ENCODE measurements at regions not wholly inside any gene's neighbourhood (a gene's known extent, or its start where the extent isn't known, plus 50 kb on each side); places are given as distances from the start of the nearest gene placed in this dataset.

- Mint-ChIP-seq H3K4me3 (no peak overlapping the region), H3K36me3 (ENCODE audit: low read depth) (no peaks in the 10 kb centered on the region), H3K9me3 (no peaks in the 10 kb centered on the region), H3K27ac (no peak overlapping the region), H3K4me1 (peaks cover 46% of the 10 kb centered on the region), H3K27me3 (ENCODE audit: insufficient read depth, low read depth, poor library complexity) (no peaks in the 10 kb centered on the region)
- Histone ChIP-seq H3K27me3 (ENCODE audit: insufficient read depth) (peaks cover 9% of the 10 kb centered on the region; the same call in 1 of the 2 replicates), H3K79me2 (replicated peaks; ENCODE audit: insufficient read depth) (no peaks in the 10 kb centered on the region), H3K27ac (ENCODE audit: low read depth) (no peak overlapping the region), H2AFZ (no peak overlapping the region), H3K4me1 (ENCODE audit: insufficient read depth) (peaks cover 56% of the 10 kb centered on the region), H3K4me2 (peak overlapping the region; percentile 4; the same call in 1 of the 2 replicates), H4K20me1 (replicated peaks; ENCODE audit: insufficient read depth) (no peaks in the 10 kb centered on the region), H3K4me3 (no peak overlapping the region), H3K36me3 (ENCODE audit: insufficient read depth) (no peaks in the 10 kb centered on the region), H3K9me2 (ENCODE audit: insufficient read depth) (no peaks in the 10 kb centered on the region), H3F3A (replicated peaks; ENCODE audit: low read depth) (no peaks in the 10 kb centered on the region; the same call in 1 of the 2 replicates)
- DNase-seq (ENCODE audit: low spot score) (peak; percentile 36), ATAC-seq (peak; percentile 51)
- no peak for TF ChIP-seq POLR2AphosphoS5 (IDR thresholded peaks at IDR 0.05; ENCODE audit: low read depth)
Measured at GRCh38 chr4:84221704-84222103, 277.4 kb downstream of the NKX6-1 start.

DNA sequence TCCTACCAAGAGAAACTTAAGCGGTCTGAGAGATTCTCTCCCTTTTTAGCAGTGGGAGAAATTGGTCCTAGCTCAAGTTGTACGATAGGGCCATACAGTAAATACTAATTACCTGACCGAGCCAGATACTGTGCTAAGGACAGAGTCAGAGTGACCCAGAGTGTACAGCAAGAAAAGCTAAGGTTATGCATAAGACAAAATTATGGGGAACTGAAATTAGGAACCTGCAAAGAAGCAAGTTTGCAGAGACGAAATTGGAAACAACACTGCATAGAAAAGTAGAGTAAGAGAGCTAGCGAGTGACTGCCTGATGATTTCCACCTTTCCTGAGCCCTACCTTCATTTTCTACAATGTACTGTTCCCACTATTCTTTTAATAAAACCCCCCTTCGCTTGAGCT is 278.1 kb downstream of the NKX6-1 start:
- no peak overlapping the region for H2AFZ ChIP-seq
- H3K4me2 ChIP-seq = no peak overlapping the region
- Mint-ChIP-seq H3K9me3 (no peaks in the 10 kb centered on the region), H3K4me3 (no peak overlapping the region), H3K27ac (no peak overlapping the region), H3K4me1 (peaks cover 46% of the 10 kb centered on the region), H3K36me3 (ENCODE audit: low read depth) (no peaks in the 10 kb centered on the region), H3K27me3 (ENCODE audit: insufficient read depth, low read depth, poor library complexity) (no peaks in the 10 kb centered on the region)
- no peaks in the 10 kb centered on the region for H3K36me3 ChIP-seq (ENCODE audit: insufficient read depth)
- no peaks in the 10 kb centered on the region for H4K20me1 ChIP-seq (replicated peaks; ENCODE audit: insufficient read depth)
- no peaks in the 10 kb centered on the region for H3K9me2 ChIP-seq (ENCODE audit: insufficient read depth)
- ATAC-seq = no peak
- H3K27ac ChIP-seq (ENCODE audit: low read depth) = no peak overlapping the region
- peaks cover 56% of the 10 kb centered on the region for H3K4me1 ChIP-seq (ENCODE audit: insufficient read depth)
- no peaks in the 10 kb centered on the region; the same call in 1 of the 2 replicates for H3F3A ChIP-seq (replicated peaks; ENCODE audit: low read depth)
- H3K79me2 ChIP-seq (replicated peaks; ENCODE audit: insufficient read depth) = no peaks in the 10 kb centered on the region
- no peak for DNase-seq (ENCODE audit: low spot score)
- H3K4me3 ChIP-seq = no peak overlapping the region
- H3K27me3 ChIP-seq (ENCODE audit: insufficient read depth) = peaks cover 9% of the 10 kb centered on the region; the same call in 1 of the 2 replicates
- no peak for TF ChIP-seq CREB1 (CRISPR knock-in tag; IDR thresholded peaks at IDR 0.05; ENCODE audit: low read depth)
- TF ChIP-seq STAT1 (IDR thresholded peaks at IDR 0.05; ENCODE audit: unreplicated experiment) = no peak
- TF ChIP-seq ZNF331 (CRISPR knock-in tag; IDR thresholded peaks at IDR 0.05; ENCODE audit: low read depth) = no peak
- no peak for TF ChIP-seq JUNB (IDR thresholded peaks at IDR 0.05; ENCODE audit: unreplicated experiment)
- no peak for TF ChIP-seq ETS1 (IDR thresholded peaks at IDR 0.05)
- TF ChIP-seq NANOG (IDR thresholded peaks at IDR 0.05; ENCODE audit: borderline replicate concordance) = no peak
- TF ChIP-seq, protein P1, sequence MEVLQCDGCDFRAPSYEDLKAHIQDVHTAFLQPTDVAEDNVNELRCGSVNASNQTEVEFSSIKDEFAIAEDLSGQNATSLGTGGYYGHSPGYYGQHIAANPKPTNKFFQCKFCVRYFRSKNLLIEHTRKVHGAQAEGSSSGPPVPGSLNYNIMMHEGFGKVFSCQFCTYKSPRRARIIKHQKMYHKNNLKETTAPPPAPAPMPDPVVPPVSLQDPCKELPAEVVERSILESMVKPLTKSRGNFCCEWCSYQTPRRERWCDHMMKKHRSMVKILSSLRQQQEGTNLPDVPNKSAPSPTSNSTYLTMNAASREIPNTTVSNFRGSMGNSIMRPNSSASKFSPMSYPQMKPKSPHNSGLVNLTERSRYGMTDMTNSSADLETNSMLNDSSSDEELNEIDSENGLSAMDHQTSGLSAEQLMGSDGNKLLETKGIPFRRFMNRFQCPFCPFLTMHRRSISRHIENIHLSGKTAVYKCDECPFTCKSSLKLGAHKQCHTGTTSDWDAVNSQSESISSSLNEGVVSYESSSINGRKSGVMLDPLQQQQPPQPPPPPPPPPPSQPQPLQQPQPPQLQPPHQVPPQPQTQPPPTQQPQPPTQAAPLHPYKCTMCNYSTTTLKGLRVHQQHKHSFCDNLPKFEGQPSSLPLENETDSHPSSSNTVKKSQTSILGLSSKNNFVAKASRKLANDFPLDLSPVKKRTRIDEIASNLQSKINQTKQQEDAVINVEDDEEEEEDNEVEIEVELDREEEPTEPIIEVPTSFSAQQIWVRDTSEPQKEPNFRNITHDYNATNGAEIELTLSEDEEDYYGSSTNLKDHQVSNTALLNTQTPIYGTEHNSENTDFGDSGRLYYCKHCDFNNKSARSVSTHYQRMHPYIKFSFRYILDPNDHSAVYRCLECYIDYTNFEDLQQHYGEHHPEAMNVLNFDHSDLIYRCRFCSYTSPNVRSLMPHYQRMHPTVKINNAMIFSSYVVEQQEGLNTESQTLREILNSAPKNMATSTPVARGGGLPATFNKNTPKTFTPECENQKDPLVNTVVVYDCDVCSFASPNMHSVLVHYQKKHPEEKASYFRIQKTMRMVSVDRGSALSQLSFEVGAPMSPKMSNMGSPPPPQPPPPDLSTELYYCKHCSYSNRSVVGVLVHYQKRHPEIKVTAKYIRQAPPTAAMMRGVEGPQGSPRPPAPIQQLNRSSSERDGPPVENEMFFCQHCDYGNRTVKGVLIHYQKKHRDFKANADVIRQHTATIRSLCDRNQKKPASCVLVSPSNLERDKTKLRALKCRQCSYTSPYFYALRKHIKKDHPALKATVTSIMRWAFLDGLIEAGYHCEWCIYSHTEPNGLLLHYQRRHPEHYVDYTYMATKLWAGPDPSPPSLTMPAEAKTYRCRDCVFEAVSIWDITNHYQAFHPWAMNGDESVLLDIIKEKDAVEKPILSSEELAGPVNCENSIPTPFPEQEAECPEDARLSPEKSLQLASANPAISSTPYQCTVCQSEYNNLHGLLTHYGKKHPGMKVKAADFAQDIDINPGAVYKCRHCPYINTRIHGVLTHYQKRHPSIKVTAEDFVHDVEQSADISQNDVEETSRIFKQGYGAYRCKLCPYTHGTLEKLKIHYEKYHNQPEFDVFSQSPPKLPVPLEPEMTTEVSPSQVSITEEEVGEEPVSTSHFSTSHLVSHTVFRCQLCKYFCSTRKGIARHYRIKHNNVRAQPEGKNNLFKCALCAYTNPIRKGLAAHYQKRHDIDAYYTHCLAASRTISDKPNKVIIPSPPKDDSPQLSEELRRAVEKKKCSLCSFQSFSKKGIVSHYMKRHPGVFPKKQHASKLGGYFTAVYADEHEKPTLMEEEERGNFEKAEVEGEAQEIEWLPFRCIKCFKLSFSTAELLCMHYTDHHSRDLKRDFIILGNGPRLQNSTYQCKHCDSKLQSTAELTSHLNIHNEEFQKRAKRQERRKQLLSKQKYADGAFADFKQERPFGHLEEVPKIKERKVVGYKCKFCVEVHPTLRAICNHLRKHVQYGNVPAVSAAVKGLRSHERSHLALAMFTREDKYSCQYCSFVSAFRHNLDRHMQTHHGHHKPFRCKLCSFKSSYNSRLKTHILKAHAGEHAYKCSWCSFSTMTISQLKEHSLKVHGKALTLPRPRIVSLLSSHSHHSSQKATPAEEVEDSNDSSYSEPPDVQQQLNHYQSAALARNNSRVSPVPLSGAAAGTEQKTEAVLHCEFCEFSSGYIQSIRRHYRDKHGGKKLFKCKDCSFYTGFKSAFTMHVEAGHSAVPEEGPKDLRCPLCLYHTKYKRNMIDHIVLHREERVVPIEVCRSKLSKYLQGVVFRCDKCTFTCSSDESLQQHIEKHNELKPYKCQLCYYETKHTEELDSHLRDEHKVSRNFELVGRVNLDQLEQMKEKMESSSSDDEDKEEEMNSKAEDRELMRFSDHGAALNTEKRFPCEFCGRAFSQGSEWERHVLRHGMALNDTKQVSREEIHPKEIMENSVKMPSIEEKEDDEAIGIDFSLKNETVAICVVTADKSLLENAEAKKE (CRISPR knock-in tag; IDR thresholded peaks at IDR 0.05) = no peak
- no peak for TF ChIP-seq ZNF114 (CRISPR knock-in tag; IDR thresholded peaks at IDR 0.05)
- no peak for TF ChIP-seq EZH2phosphoT487 (IDR thresholded peaks at IDR 0.05; ENCODE audit: unreplicated experiment)
- no peak for TF ChIP-seq EZH2 (IDR thresholded peaks at IDR 0.05; ENCODE audit: low read depth, unreplicated experiment)
- TF ChIP-seq, protein P2, sequence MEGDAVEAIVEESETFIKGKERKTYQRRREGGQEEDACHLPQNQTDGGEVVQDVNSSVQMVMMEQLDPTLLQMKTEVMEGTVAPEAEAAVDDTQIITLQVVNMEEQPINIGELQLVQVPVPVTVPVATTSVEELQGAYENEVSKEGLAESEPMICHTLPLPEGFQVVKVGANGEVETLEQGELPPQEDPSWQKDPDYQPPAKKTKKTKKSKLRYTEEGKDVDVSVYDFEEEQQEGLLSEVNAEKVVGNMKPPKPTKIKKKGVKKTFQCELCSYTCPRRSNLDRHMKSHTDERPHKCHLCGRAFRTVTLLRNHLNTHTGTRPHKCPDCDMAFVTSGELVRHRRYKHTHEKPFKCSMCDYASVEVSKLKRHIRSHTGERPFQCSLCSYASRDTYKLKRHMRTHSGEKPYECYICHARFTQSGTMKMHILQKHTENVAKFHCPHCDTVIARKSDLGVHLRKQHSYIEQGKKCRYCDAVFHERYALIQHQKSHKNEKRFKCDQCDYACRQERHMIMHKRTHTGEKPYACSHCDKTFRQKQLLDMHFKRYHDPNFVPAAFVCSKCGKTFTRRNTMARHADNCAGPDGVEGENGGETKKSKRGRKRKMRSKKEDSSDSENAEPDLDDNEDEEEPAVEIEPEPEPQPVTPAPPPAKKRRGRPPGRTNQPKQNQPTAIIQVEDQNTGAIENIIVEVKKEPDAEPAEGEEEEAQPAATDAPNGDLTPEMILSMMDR (conservative IDR thresholded peaks at IDR 0.05; ENCODE audit: low read depth in 2 of 2) = no peak

Data from GM23338 (cell line).